Suprapubic skin (tissue), 4 donors: ENCODE measurements at regions not wholly inside any gene's neighbourhood (a gene's known extent, or its start where the extent isn't known, plus 50 kb on each side); places are given as distances from the start of the nearest gene placed in this dataset.

Experiments used
- POLR2A ChIP-seq, 2 donors: fragments of 450-650 bp; IDR thresholded peaks; one replicate each; pipeline ENCODE4 v1.6.1; 2017; ENCODE audit warnings: antibody characterized with exemption in 2 of 2, mild to moderate bottlenecking in 2 of 2, moderate library complexity in 2 of 2
- POLR2AphosphoS5 ChIP-seq, 3 donors: sonication (generic); formaldehyde crosslinking; IDR thresholded peaks; one replicate each; pipeline ENCODE4 v1.6.1; 2017; ENCODE audit warnings: antibody characterized with exemption in 3 of 3
- TF ChIP-seq, protein P1 (sequence below), 2 donors: fragments of 200-600 bp in 1 of 2; fragments of 450-650 bp in 1 of 2; sonication (generic) in 1 of 2; IDR thresholded peaks; one replicate each; pipeline ENCODE4 v1.5.1; 2016 to 2019; ENCODE audit warnings: antibody characterized with exemption in 2 of 2, mild to moderate bottlenecking in 1 of 2, moderate library complexity in 1 of 2

DNA sequence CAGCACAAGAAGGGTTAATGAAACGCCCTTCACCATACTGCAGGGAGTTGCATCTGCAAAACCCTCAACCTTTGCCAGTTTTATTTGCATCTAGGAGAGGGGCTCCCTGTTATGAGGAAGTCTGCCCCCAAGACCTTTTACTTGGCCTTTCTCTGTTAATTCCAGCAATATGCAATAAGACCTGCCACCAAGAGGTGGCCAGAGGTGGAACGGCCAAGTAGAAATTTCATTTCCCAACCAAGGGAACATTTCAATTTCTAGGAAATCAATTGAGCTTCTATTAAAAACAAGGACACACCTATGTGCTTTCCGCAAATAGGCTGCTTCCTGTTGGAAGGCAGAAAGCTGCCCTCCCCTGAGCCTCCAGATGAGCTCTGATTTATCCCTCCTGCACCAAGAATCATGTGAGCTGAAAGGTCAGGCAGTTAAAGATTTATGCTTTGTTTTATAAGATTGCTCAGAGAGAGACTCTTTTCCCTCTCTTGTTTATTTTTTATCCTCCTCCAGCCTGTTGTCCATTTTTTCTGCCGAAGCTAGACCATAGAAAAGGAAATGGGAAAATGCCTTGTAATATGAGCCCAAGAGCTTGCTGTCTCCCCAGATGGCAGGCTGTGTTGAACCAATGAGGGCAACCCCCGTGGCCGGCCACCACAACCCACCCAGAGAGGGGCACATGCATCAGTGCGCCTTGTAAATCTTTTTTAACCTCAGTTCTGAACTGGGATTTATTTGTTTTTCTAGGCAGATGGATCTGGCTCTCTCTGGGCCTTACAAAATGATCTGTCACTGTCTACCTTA is 572.8 kb downstream of the TLE1 start:
- TF ChIP-seq POLR2A (IDR thresholded peaks at IDR 0.05), result no peak
- TF ChIP-seq POLR2AphosphoS5 (IDR thresholded peaks at IDR 0.05), result no peak
- TF ChIP-seq, protein P1, sequence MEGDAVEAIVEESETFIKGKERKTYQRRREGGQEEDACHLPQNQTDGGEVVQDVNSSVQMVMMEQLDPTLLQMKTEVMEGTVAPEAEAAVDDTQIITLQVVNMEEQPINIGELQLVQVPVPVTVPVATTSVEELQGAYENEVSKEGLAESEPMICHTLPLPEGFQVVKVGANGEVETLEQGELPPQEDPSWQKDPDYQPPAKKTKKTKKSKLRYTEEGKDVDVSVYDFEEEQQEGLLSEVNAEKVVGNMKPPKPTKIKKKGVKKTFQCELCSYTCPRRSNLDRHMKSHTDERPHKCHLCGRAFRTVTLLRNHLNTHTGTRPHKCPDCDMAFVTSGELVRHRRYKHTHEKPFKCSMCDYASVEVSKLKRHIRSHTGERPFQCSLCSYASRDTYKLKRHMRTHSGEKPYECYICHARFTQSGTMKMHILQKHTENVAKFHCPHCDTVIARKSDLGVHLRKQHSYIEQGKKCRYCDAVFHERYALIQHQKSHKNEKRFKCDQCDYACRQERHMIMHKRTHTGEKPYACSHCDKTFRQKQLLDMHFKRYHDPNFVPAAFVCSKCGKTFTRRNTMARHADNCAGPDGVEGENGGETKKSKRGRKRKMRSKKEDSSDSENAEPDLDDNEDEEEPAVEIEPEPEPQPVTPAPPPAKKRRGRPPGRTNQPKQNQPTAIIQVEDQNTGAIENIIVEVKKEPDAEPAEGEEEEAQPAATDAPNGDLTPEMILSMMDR (IDR thresholded peaks at IDR 0.05), result no peak
